ENCODE measurements at regions not wholly inside any gene's neighbourhood (a gene's known extent, or its start where the extent isn't known, plus 50 kb on each side); places are given as distances from the start of the nearest gene placed in this dataset.

GRCh38 chr6:105744815-105745214, 341.3 kb upstream of the PRDM1 start:
- no peak for DNase-seq (ENCODE audit: low spot score in 2 of 2, unreplicated experiment in 2 of 2)

GRCh38 chr6:105740946-105741645, 338.2 kb upstream of the PREP start:
- no peaks in the 10 kb centered on the region for H3K36me3 Mint-ChIP-seq
- no peak overlapping the region for H3K4me3 Mint-ChIP-seq
- no peak overlapping the region for H3K27ac Mint-ChIP-seq
- H3K4me1 Mint-ChIP-seq = no peaks in the 10 kb centered on the region
- DNase-seq (ENCODE audit: low spot score in 2 of 2, unreplicated experiment in 2 of 2) = no peak
- no peak for TF ChIP-seq CTCF (IDR thresholded peaks at IDR 0.05; ENCODE audit: unreplicated experiment)
- peaks cover 11% of the 10 kb centered on the region for H3K9me3 Mint-ChIP-seq
- H3K27me3 Mint-ChIP-seq (ENCODE audit: low read depth) = peaks cover 18% of the 10 kb centered on the region

More at GRCh38 chr6:105744815-105745214, 341.3 kb upstream of the PRDM1 start:
- Mint-ChIP-seq H3K27ac (no peak overlapping the region), H3K36me3 (no peaks in the 10 kb centered on the region), H3K4me1 (no peaks in the 10 kb centered on the region), H3K27me3 (ENCODE audit: low read depth) (peaks cover 22% of the 10 kb centered on the region), H3K4me3 (no peak overlapping the region), H3K9me3 (no peaks in the 10 kb centered on the region)
- TF ChIP-seq CTCF (IDR thresholded peaks at IDR 0.05; ENCODE audit: unreplicated experiment) = no peak

- H3K9me3 Mint-ChIP-seq = peaks cover 11% of the 10 kb centered on the region
- H3K27me3 Mint-ChIP-seq (ENCODE audit: low read depth) = peaks cover 19% of the 10 kb centered on the region
Observed at GRCh38 chr6:105739764-105740163, 336.9 kb upstream of the PREP start.

GRCh38 chr6:105733556-105734162, 330.8 kb upstream of the PREP start:
- H3K4me3 Mint-ChIP-seq = no peak overlapping the region
- peaks cover 5% of the 10 kb centered on the region for H3K27me3 Mint-ChIP-seq (ENCODE audit: low read depth)
- H3K27ac Mint-ChIP-seq = no peak overlapping the region
- H3K4me1 Mint-ChIP-seq = peaks cover 6% of the 10 kb centered on the region
- no peak for DNase-seq (ENCODE audit: low spot score in 2 of 2, unreplicated experiment in 2 of 2)
- TF ChIP-seq CTCF (IDR thresholded peaks at IDR 0.05; ENCODE audit: unreplicated experiment) = peak; percentile 52
- peaks cover 11% of the 10 kb centered on the region for H3K9me3 Mint-ChIP-seq
- no peaks in the 10 kb centered on the region for H3K36me3 Mint-ChIP-seq

More at GRCh38 chr6:105739764-105740163, 336.9 kb upstream of the PREP start:
- no peaks in the 10 kb centered on the region for H3K4me1 Mint-ChIP-seq
- DNase-seq (ENCODE audit: low spot score in 2 of 2, unreplicated experiment in 2 of 2) = no peak
- no peak for TF ChIP-seq CTCF (IDR thresholded peaks at IDR 0.05; ENCODE audit: unreplicated experiment)
- no peak overlapping the region for H3K27ac Mint-ChIP-seq
- H3K4me3 Mint-ChIP-seq = no peak overlapping the region
- no peaks in the 10 kb centered on the region for H3K36me3 Mint-ChIP-seq

- no peak for DNase-seq (ENCODE audit: low spot score in 2 of 2, unreplicated experiment in 2 of 2)
- Mint-ChIP-seq H3K27me3 (ENCODE audit: low read depth) (peaks cover 3% of the 10 kb centered on the region), H3K27ac (no peak overlapping the region), H3K4me1 (peaks cover 6% of the 10 kb centered on the region), H3K4me3 (no peak overlapping the region), H3K9me3 (no peaks in the 10 kb centered on the region), H3K36me3 (no peaks in the 10 kb centered on the region)
- TF ChIP-seq CTCF (IDR thresholded peaks at IDR 0.05; ENCODE audit: unreplicated experiment) = no peak
Observed at GRCh38 chr6:105728995-105729394, 326.1 kb upstream of the PREP start.
